GM23338 (cell line): ENCODE measurements at regions not wholly inside any gene's neighbourhood (a gene's known extent, or its start where the extent isn't known, plus 50 kb on each side); places are given as distances from the start of the nearest gene placed in this dataset.

Experiments used
- CREB1 ChIP-seq: fragments of 250-450 bp; sonication (Bioruptor Pico); IDR thresholded peaks from 2 replicates; pipeline ENCODE4 v1.5.0; 2020; ENCODE audit warnings: low read depth, mild to moderate bottlenecking, moderate library complexity
- CTCF ChIP-seq, 2 experiments: fragments of 200-600 bp in 1 of 2; sonication (generic) in 1 of 2; conservative IDR thresholded peaks; 2 replicates each; pipeline versions ENCODE4 v1.5.1 to v1.6.1; 2016 to 2017; ENCODE audit warnings: antibody characterized with exemption in 2 of 2, low read depth in 2 of 2, mild to moderate bottlenecking in 2 of 2, moderate library complexity in 1 of 2
- EZH2phosphoT487 ChIP-seq: fragments of 200-600 bp; sonication (generic); IDR thresholded peaks from one replicate; pipeline ENCODE4 v1.8.1; 2018; ENCODE audit warnings: antibody characterized with exemption; ENCODE audit not compliant: unreplicated experiment

- TF ChIP-seq CTCF (conservative IDR thresholded peaks at IDR 0.05; ENCODE audit: low read depth in 2 of 2) = no peak
- no peak for TF ChIP-seq CREB1 (CRISPR knock-in tag)
- TF ChIP-seq EZH2phosphoT487 = no peak
Observed at GRCh38 chr18:1541478-1541877, 636.8 kb downstream of the ADCYAP1 start.
